ENCODE measurements at regions not wholly inside any gene's neighbourhood (a gene's known extent, or its start where the extent isn't known, plus 50 kb on each side); places are given as distances from the start of the nearest gene placed in this dataset.

DNA sequence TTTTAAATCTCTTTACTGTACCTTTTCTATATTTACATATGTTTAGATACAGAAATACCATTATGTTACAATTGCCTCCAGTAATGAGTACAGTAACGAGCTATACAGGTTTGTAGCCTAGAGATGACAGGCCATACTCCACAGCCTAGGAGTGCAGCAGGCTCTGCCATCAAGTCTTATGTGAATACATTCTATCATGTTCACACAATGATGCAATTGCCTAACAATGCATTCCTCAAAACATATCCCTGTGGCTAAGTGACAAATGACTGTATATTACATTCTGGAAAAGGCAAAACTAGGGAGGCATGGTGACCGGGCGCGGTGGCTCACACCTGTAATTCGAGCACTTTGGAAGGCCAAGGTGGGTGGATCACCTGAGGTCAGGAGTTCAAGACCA is 192.4 kb upstream of the IGF1R start:
- WGBS, 5 donors, result 86 to 96% (median 91%) methylated on average over 5 of the region's 5 CpGs

DNA sequence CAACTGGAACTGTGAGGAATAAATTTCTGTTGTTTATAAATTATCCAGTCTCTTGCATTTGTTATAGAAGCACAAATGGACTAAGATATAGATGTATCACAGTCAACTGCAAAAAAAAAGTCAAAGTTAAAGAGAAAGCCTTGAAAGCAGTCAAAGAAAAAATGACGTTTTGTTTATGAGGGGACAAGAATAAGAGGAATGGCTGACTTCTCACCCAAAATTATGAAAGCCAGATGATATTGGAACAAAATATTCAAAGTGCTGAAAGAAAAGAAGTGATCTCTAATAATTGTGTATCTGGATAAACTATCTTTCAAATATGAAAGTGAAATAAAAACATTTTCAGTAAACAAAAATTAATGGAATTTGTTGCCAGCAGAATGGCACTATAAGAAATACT is 171.8 kb upstream of the IGF1R start:
- 77 to 86% (median 85%) methylated on average over 1 of the region's 1 CpG for WGBS, 5 donors
- H3K27me3 ChIP-seq (replicated peaks in 1 of 7), result no peaks in the 10 kb centered on the region
- intact Hi-C loops (cut with DNase I; ENCODE audit: low total_unique reads), result no loop called here
- H3K4me3 ChIP-seq, result no peak overlapping the region
- no peaks in the 10 kb centered on the region for H3K36me3 ChIP-seq
- no peak overlapping the region for H3K27ac ChIP-seq
- peaks cover 11 to 44% (median 31%) of the 10 kb centered on the region in 8 donors for H3K9me3 ChIP-seq
- TF ChIP-seq POLR2A (IDR thresholded peaks at IDR 0.05), result no peak
- no peak for TF ChIP-seq POLR2AphosphoS5 (IDR thresholded peaks at IDR 0.05)
- TF ChIP-seq, protein P1, sequence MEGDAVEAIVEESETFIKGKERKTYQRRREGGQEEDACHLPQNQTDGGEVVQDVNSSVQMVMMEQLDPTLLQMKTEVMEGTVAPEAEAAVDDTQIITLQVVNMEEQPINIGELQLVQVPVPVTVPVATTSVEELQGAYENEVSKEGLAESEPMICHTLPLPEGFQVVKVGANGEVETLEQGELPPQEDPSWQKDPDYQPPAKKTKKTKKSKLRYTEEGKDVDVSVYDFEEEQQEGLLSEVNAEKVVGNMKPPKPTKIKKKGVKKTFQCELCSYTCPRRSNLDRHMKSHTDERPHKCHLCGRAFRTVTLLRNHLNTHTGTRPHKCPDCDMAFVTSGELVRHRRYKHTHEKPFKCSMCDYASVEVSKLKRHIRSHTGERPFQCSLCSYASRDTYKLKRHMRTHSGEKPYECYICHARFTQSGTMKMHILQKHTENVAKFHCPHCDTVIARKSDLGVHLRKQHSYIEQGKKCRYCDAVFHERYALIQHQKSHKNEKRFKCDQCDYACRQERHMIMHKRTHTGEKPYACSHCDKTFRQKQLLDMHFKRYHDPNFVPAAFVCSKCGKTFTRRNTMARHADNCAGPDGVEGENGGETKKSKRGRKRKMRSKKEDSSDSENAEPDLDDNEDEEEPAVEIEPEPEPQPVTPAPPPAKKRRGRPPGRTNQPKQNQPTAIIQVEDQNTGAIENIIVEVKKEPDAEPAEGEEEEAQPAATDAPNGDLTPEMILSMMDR (IDR thresholded peaks at IDR 0.05 in 8 of 11, conservative IDR thresholded peaks at IDR 0.05 in 3 of 11), result no peak
- no peaks in the 10 kb centered on the region for H3K4me1 ChIP-seq
- no peak for DNase-seq

More for the DNA sequence above, 192.4 kb upstream of the IGF1R start:
- no peaks in the 10 kb centered on the region for H3K4me1 ChIP-seq
- no peak for TF ChIP-seq POLR2AphosphoS5 (IDR thresholded peaks at IDR 0.05)
- TF ChIP-seq, protein P1 (IDR thresholded peaks at IDR 0.05 in 8 of 11, conservative IDR thresholded peaks at IDR 0.05 in 3 of 11), result no peak
- TF ChIP-seq POLR2A (IDR thresholded peaks at IDR 0.05), result no peak
- H3K9me3 ChIP-seq, result no peaks in the 10 kb centered on the region
- no peak for DNase-seq
- peaks cover 0 to 14% (median 0%) of the 10 kb centered on the region in 7 donors for H3K27me3 ChIP-seq (replicated peaks in 1 of 7)
- no peak overlapping the region for H3K4me3 ChIP-seq
- H3K27ac ChIP-seq, result no peak overlapping the region
- no peaks in the 10 kb centered on the region for H3K36me3 ChIP-seq
- intact Hi-C loops (cut with DNase I; ENCODE audit: low total_unique reads), result no loop called here

DNA sequence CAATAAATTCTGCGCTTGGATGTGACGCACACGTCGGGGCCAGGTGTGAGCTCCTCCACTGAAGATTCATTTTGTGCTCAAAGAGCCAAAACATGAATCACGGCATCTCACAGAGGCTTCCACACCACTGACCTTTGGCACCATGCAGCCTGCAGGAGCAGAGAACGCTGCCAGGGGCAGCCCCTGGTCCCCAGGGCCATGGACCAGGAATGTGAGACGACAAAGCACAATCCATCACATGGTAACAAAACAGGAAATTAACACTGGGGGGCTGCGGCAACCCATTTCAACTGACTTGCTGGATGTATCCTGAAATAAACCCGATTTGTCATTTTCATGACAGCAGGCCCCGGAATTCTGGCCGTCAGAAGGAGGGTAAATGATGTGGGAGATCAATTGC is 167.5 kb upstream of the IGF1R start:
- peaks cover 10 to 35% (median 25%) of the 10 kb centered on the region in 8 donors for H3K9me3 ChIP-seq
- TF ChIP-seq POLR2A (IDR thresholded peaks at IDR 0.05), result no peak
- no peak for TF ChIP-seq POLR2AphosphoS5 (IDR thresholded peaks at IDR 0.05)
- TF ChIP-seq, protein P1 (IDR thresholded peaks at IDR 0.05 in 8 of 11, conservative IDR thresholded peaks at IDR 0.05 in 3 of 11), result no peak
- H3K4me3 ChIP-seq, result no peak overlapping the region
- intact Hi-C loops (cut with DNase I; ENCODE audit: low total_unique reads), result no loop called here
- no peaks in the 10 kb centered on the region for H3K36me3 ChIP-seq
- peak; percentile 38 for DNase-seq
- H3K27ac ChIP-seq, result no peak overlapping the region
- no peaks in the 10 kb centered on the region for H3K4me1 ChIP-seq
- H3K27me3 ChIP-seq (replicated peaks in 1 of 7), result no peaks in the 10 kb centered on the region
- 66 to 73% (median 70%) methylated on average over 11 of the region's 11 CpGs for WGBS, 5 donors

DNA sequence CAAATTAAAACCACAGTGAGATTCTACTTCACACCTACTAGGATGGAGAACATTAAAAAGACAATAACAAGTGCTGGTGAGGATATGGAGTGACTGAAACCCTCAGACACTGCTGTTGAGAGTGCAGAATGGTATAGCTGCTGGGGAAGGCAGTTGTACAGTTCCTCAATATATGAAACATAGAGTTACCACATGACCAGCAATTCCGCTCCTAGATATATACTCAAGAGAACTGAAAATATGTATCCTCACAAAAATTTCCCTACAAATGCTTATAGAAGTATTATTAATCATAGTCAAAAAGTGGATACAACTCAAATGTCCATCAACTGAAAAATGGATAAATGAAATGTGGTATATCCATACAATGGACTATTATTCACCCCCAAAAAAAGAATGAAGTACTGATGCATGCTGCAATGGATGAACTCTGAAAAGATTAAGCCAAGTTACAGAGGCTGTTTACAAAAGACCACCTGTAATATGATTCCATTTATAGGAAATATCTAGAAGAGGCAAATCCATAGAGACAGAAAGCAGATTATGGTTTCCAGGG is 164.7 kb upstream of the IGF1R start:
- 87 to 100% (median 97%) methylated on average over 1 of the region's 1 CpG for WGBS, 5 donors
- H3K9me3 ChIP-seq, result peaks cover 0 to 14% (median 8%) of the 10 kb centered on the region in 8 donors
- no peak for DNase-seq
- H3K4me3 ChIP-seq, result no peak overlapping the region
- intact Hi-C loops (cut with DNase I; ENCODE audit: low total_unique reads), result no loop called here
- no peaks in the 10 kb centered on the region for H3K36me3 ChIP-seq
- H3K27me3 ChIP-seq (replicated peaks in 1 of 7), result no peaks in the 10 kb centered on the region
- no peak for TF ChIP-seq POLR2A (IDR thresholded peaks at IDR 0.05)
- TF ChIP-seq, protein P1 (IDR thresholded peaks at IDR 0.05 in 8 of 11, conservative IDR thresholded peaks at IDR 0.05 in 3 of 11), result no peak
- no peak for TF ChIP-seq POLR2AphosphoS5 (IDR thresholded peaks at IDR 0.05)
- H3K27ac ChIP-seq, result no peak overlapping the region
- H3K4me1 ChIP-seq, result no peaks in the 10 kb centered on the region

Data from spleen (tissue), 11 donors.